Fibroblast of the aortic adventitia (primary cell): ENCODE measurements at regions not wholly inside any gene's neighbourhood (a gene's known extent, or its start where the extent isn't known, plus 50 kb on each side); places are given as distances from the start of the nearest gene placed in this dataset.
"Not testable (repeated sequence)": the region's sequence is repeated elsewhere in the genome, so short reads cannot be mapped to it uniquely, and the experiment has no call there.

Experiments
- DNase-seq: peaks from one replicate; pipeline ENCODE4 v3.0.0-alpha.2; 2010; ENCODE audit warnings: low read depth
- H3K4me3 ChIP-seq: 2 replicates; pipeline ENCODE4 v1.5.1; 2011; ENCODE audit warnings: low read depth, mild to moderate bottlenecking, control low read depth, low read length, moderate library complexity
- TF ChIP-seq, protein P1 (sequence below): IDR thresholded peaks from 2 replicates; pipeline ENCODE4 v1.5.1; 2011; ENCODE audit warnings: mild to moderate bottlenecking, low read length, control low read depth, inconsistent platforms; ENCODE audit not compliant: insufficient read depth

- H3K4me3 ChIP-seq = no peak overlapping the region
- TF ChIP-seq, protein P1, sequence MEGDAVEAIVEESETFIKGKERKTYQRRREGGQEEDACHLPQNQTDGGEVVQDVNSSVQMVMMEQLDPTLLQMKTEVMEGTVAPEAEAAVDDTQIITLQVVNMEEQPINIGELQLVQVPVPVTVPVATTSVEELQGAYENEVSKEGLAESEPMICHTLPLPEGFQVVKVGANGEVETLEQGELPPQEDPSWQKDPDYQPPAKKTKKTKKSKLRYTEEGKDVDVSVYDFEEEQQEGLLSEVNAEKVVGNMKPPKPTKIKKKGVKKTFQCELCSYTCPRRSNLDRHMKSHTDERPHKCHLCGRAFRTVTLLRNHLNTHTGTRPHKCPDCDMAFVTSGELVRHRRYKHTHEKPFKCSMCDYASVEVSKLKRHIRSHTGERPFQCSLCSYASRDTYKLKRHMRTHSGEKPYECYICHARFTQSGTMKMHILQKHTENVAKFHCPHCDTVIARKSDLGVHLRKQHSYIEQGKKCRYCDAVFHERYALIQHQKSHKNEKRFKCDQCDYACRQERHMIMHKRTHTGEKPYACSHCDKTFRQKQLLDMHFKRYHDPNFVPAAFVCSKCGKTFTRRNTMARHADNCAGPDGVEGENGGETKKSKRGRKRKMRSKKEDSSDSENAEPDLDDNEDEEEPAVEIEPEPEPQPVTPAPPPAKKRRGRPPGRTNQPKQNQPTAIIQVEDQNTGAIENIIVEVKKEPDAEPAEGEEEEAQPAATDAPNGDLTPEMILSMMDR = no peak
- DNase-seq = no peak
Measured at GRCh38 chr16:64083428-64084129, 1038.3 kb downstream of the CDH11 start.

GRCh38 chr16:64077242-64077641, 1044.6 kb downstream of the CDH11 start:
- TF ChIP-seq, protein P1 = no peak

DNA sequence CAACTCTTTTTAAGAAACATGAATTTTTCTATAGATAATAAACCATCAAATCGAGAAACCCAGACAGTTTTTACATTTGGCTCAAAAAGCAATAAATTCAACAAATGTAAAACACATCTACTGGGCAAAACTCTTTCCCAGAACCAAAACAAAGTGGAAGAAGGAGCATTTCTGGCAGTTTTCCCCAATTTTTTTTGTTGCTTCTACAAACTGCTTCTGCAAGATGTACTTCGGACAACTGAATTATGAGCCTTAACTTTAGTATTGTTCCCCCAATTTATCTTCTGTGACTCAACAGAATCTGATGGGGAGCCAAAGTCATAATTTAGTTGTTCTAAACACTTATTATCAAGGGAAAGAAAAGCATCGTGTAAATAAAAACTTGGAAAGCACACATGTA, 1047.2 kb downstream of the CDH11 start:
- TF ChIP-seq, protein P1 = no peak

More at GRCh38 chr16:64077242-64077641, 1044.6 kb downstream of the CDH11 start:
- no peak overlapping the region for H3K4me3 ChIP-seq
- no peak for DNase-seq

DNA sequence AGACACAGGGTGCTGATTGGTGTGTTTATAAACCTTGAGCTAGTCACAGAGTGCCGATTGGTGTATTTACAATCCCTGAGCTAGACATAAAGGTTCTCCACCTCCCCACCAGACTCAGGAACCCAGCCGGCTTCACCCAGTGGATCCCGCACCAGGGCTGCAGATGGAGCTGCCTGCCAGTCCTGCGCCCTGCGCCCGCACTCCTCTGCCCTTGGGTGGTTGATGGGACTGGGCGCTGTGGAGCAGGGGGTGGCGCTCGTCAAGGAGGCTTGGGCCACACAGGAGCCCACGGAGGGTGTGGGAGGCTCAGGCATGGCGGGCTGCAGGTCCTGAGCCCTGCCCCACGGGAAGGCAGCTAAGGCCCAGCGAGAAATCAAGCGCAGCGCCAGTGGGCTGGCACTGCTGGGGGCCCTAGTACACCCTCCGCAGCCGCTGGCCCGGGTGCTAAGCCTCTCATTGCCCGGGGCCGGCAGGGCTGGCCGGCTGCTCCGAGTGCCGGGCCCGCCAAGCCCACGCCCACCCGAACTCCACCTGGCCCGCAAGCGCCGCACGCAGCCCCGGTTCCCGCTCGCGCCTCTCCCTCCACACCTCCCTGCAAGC, 1049.6 kb downstream of the CDH11 start:
- not testable (repeated sequence) for H3K4me3 ChIP-seq, DNase-seq

More for the DNA sequence above, 1047.2 kb downstream of the CDH11 start:
- no peak for DNase-seq
- H3K4me3 ChIP-seq = no peak overlapping the region

- H3K4me3 ChIP-seq = no peak overlapping the region
- DNase-seq = no peak
- TF ChIP-seq, protein P1 = no peak
Measured at GRCh38 chr16:64065523-64065922, 1056.3 kb downstream of the CDH11 start.

DNA sequence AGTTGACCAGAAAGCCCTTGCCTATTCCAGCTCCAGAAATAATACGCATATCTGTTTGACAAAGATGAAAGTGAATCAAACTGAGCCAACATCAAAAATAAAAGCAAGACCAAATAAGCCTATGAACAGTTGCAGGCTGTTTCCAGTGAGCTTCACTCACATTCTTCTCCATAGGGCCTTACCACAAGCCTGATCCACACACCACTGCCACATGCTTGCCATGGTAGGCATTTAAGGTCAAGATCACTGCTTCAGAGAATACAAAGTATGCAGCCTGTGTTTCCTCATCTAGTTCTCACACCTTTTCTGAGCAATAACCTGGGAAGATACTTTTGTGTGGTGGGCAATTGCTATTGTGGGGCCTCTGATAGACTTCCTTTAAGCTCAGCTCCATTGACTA, 1060.2 kb downstream of the CDH11 start:
- TF ChIP-seq, protein P1 = no peak
- DNase-seq = no peak
- no peak overlapping the region for H3K4me3 ChIP-seq

DNA sequence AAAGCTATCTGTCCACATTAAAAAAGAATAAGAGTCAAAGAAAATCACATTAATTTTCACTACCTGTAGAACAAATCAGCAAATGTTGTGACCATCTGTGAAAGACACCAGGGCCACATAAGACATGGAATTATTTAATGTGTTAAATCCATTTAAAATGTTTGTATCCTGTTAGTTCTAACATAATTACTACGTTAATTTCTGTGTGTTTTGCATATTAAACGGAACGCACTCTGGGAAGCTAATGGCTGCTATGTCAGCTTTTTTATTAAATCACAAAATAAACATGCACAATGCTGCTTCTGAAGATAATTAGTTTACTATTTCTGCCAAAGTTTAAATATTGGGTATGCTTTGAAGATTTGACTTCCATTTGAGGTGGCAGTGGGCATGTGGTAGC, 1061.2 kb downstream of the CDH11 start:
- TF ChIP-seq, protein P1 = no peak
- no peak overlapping the region for H3K4me3 ChIP-seq
- no peak for DNase-seq
